ENCODE measurements at regions not wholly inside any gene's neighbourhood (a gene's known extent, or its start where the extent isn't known, plus 50 kb on each side); places are given as distances from the start of the nearest gene placed in this dataset.
"Not testable (repeated sequence)": the region's sequence is repeated elsewhere in the genome, so short reads cannot be mapped to it uniquely, and the experiment has no call there.

GRCh38 chr2:175251425-175252041 is 70.0 kb upstream of the ATP5MC3 start:
- no peak overlapping the region for H3K27ac ChIP-seq
- TF ChIP-seq ZFX (IDR thresholded peaks at IDR 0.05) (no peak), CTCF (conservative IDR thresholded peaks at IDR 0.05) (peak; percentile 81)

GRCh38 chr2:175247159-175247558 is 65.6 kb upstream of the ATP5MC3 start:
- H3K27ac ChIP-seq: no peak overlapping the region
- TF ChIP-seq CTCF (conservative IDR thresholded peaks at IDR 0.05) (no peak), ZFX (IDR thresholded peaks at IDR 0.05) (no peak)

GRCh38 chr2:175244697-175245096 is 63.2 kb upstream of the ATP5MC3 start:
- TF ChIP-seq ZFX (IDR thresholded peaks at IDR 0.05) (no peak), CTCF (conservative IDR thresholded peaks at IDR 0.05) (no peak)
- H3K27ac ChIP-seq: no peak overlapping the region

GRCh38 chr2:175241691-175242090 is 60.2 kb upstream of the ATP5MC3 start:
- H3K27ac ChIP-seq: no peak overlapping the region
- TF ChIP-seq ZFX (IDR thresholded peaks at IDR 0.05) (no peak), CTCF (conservative IDR thresholded peaks at IDR 0.05) (no peak)

- not testable (repeated sequence) for H3K27ac ChIP-seq
Observed at GRCh38 chr2:175240033-175240432, 58.5 kb upstream of the ATP5MC3 start.

- TF ChIP-seq CTCF (conservative IDR thresholded peaks at IDR 0.05): no peak
- TF ChIP-seq ZFX (IDR thresholded peaks at IDR 0.05): no peak
- H3K27ac ChIP-seq: no peak overlapping the region
Observed at GRCh38 chr2:175236930-175237329, 55.4 kb upstream of the ATP5MC3 start.

- TF ChIP-seq CTCF (conservative IDR thresholded peaks at IDR 0.05): no peak
- no peak for TF ChIP-seq ZFX (IDR thresholded peaks at IDR 0.05)
- H3K27ac ChIP-seq: no peak overlapping the region
Observed at GRCh38 chr2:175234650-175235049, 53.1 kb upstream of the ATP5MC3 start.

GRCh38 chr2:175234153-175234552 is 52.6 kb upstream of the ATP5MC3 start:
- H3K27ac ChIP-seq: no peak overlapping the region
- no peak for TF ChIP-seq CTCF (conservative IDR thresholded peaks at IDR 0.05)
- TF ChIP-seq ZFX (IDR thresholded peaks at IDR 0.05): no peak

All from C4-2B (cell line).